KMS-11 (cell line): ENCODE measurements at regions not wholly inside any gene's neighbourhood (a gene's known extent, or its start where the extent isn't known, plus 50 kb on each side); places are given as distances from the start of the nearest gene placed in this dataset.

Source experiments
- H2AFZ ChIP-seq: fragments of 200-600 bp; sonication (generic); 2 replicates; pipeline ENCODE4 v1.6.1; 2016; ENCODE audit warnings: antibody characterized with exemption, mixed run types, low read depth
- H3K27ac ChIP-seq: fragments of 200-600 bp; sonication (generic); 2 replicates; pipeline ENCODE4 v1.6.1; 2016; ENCODE audit warnings: mild to moderate bottlenecking, mixed run types
- H3K27me3 ChIP-seq: fragments of 200-600 bp; sonication (generic); 2 replicates; pipeline ENCODE4 v1.6.1; 2017; ENCODE audit warnings: mild to moderate bottlenecking, low read depth, mixed run types, moderate library complexity; ENCODE audit not compliant: insufficient read depth
- H3K36me3 ChIP-seq: fragments of 200-600 bp; sonication (generic); 2 replicates; pipeline ENCODE4 v1.6.1; 2017; ENCODE audit warnings: mild to moderate bottlenecking, mixed run types; ENCODE audit not compliant: insufficient read depth
- H3K4me1 ChIP-seq: fragments of 200-600 bp; sonication (generic); 2 replicates; pipeline ENCODE4 v1.6.1; 2016; ENCODE audit warnings: mild to moderate bottlenecking, low read depth, mixed run types; ENCODE audit not compliant: poor library complexity, severe bottlenecking
- H3K4me2 ChIP-seq: fragments of 200-600 bp; sonication (generic); 2 replicates; pipeline ENCODE4 v1.7.0; 2016; ENCODE audit warnings: mild to moderate bottlenecking, mixed run types
- H3K4me3 ChIP-seq: fragments of 200-600 bp; sonication (generic); IDR thresholded peaks from 2 replicates; pipeline ENCODE4 v1.6.1; 2017; ENCODE audit warnings: low read depth, low read length, mixed read lengths; ENCODE audit not compliant: insufficient read depth
- H3K79me2 ChIP-seq: fragments of 200-600 bp; sonication (generic); 2 replicates; pipeline ENCODE4 v1.6.1; 2016; ENCODE audit warnings: low read depth, mixed run types; ENCODE audit not compliant: insufficient read depth
- H3K9ac ChIP-seq: fragments of 200-600 bp; sonication (generic); 2 replicates; pipeline ENCODE4 v1.6.1; 2016; ENCODE audit warnings: mild to moderate bottlenecking, mixed run types
- H4K20me1 ChIP-seq: fragments of 200-600 bp; sonication (generic); 2 replicates; pipeline ENCODE4 v1.6.1; 2016; ENCODE audit warnings: mild to moderate bottlenecking, mixed run types; ENCODE audit not compliant: insufficient read depth
- TF ChIP-seq, protein P1 (sequence below): fragments of 200-600 bp; sonication (generic); conservative IDR thresholded peaks from 2 replicates; pipeline ENCODE4 v1.6.1; 2017; ENCODE audit warnings: low read depth, mild to moderate bottlenecking, antibody characterized with exemption, low read length, moderate library complexity, mixed read lengths

DNA sequence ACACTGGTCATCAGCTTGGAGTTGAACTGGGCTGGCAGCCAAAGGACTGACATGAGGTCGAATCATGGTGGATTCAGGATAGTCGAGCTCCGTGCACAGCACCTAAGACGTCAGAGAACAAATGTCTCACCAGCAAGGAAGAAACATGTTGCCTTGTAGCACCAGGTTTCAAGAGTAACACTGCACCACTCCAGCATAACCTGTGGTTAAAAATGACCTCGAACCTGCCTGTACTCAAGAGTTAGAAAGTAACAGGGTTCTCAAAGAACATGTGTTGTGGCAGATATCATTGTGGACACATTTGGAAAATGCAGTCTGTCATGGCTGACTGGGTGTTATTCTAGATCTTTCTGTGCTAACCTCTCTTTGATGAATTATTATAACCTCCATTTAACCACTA, 511.6 kb downstream of the CDH26 start:
- H3K4me1 ChIP-seq = no peaks in the 10 kb centered on the region
- no peak overlapping the region for H3K4me3 ChIP-seq
- TF ChIP-seq, protein P1, sequence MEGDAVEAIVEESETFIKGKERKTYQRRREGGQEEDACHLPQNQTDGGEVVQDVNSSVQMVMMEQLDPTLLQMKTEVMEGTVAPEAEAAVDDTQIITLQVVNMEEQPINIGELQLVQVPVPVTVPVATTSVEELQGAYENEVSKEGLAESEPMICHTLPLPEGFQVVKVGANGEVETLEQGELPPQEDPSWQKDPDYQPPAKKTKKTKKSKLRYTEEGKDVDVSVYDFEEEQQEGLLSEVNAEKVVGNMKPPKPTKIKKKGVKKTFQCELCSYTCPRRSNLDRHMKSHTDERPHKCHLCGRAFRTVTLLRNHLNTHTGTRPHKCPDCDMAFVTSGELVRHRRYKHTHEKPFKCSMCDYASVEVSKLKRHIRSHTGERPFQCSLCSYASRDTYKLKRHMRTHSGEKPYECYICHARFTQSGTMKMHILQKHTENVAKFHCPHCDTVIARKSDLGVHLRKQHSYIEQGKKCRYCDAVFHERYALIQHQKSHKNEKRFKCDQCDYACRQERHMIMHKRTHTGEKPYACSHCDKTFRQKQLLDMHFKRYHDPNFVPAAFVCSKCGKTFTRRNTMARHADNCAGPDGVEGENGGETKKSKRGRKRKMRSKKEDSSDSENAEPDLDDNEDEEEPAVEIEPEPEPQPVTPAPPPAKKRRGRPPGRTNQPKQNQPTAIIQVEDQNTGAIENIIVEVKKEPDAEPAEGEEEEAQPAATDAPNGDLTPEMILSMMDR = no peak
- H3K9ac ChIP-seq = no peak overlapping the region
- H3K36me3 ChIP-seq = no peaks in the 10 kb centered on the region
- H3K79me2 ChIP-seq = no peaks in the 10 kb centered on the region
- H2AFZ ChIP-seq = no peak overlapping the region
- no peaks in the 10 kb centered on the region for H3K27me3 ChIP-seq
- H3K27ac ChIP-seq = no peak overlapping the region
- no peaks in the 10 kb centered on the region for H4K20me1 ChIP-seq
- no peak overlapping the region for H3K4me2 ChIP-seq

DNA sequence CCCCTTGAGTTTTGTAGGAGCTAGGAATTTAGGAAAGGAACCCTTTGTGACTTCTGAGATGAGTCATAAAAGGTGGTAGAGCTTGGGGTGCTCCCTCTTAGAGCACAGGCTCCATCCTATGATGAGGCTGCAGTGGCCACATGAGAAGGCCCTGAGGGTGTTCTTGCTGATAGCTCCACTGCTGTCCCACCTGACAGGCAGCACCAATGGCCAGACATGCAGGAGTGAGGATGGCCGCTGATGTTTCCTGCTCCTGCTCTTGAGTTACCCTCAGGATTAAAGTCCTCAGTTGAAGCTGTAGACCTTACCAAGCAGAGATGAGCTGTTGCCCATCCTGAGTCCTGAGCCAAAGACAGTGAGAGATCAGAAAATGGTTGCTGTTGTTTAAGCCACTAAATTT, 512.1 kb downstream of the CDH26 start:
- Histone ChIP-seq H3K36me3 (no peaks in the 10 kb centered on the region), H3K27me3 (no peaks in the 10 kb centered on the region), H3K4me2 (no peak overlapping the region), H3K9ac (no peak overlapping the region), H3K27ac (no peak overlapping the region), H4K20me1 (no peaks in the 10 kb centered on the region), H3K4me3 (no peak overlapping the region), H2AFZ (no peak overlapping the region), H3K4me1 (no peaks in the 10 kb centered on the region), H3K79me2 (no peaks in the 10 kb centered on the region)
- TF ChIP-seq, protein P1 = no peak

DNA sequence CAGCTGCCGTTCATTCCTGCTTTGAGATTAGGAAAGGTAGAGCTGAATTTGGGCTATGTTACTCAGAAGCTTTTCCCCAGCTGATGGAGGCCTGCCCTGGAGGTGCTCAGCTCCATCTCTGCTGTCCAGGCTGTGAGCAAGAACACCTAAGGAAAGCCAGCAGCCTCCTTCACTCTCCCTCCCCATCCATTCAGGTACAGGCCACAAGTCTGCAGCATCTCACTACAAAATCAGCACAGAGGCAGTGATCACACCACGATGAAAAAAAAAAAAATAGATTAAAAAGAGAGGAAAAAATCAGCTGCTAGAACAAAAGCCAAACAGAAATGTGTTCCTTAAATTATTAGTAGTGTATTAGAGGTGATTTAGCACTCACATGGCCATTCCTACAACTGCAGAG, 515.0 kb downstream of the CDH26 start:
- TF ChIP-seq, protein P1 = no peak
- no peaks in the 10 kb centered on the region for H3K79me2 ChIP-seq
- H2AFZ ChIP-seq = no peak overlapping the region
- H3K9ac ChIP-seq = no peak overlapping the region
- no peaks in the 10 kb centered on the region for H4K20me1 ChIP-seq
- no peak overlapping the region for H3K4me2 ChIP-seq
- H3K4me3 ChIP-seq = no peak overlapping the region
- no peaks in the 10 kb centered on the region for H3K4me1 ChIP-seq
- no peaks in the 10 kb centered on the region for H3K27me3 ChIP-seq
- H3K36me3 ChIP-seq = no peaks in the 10 kb centered on the region
- H3K27ac ChIP-seq = no peak overlapping the region

DNA sequence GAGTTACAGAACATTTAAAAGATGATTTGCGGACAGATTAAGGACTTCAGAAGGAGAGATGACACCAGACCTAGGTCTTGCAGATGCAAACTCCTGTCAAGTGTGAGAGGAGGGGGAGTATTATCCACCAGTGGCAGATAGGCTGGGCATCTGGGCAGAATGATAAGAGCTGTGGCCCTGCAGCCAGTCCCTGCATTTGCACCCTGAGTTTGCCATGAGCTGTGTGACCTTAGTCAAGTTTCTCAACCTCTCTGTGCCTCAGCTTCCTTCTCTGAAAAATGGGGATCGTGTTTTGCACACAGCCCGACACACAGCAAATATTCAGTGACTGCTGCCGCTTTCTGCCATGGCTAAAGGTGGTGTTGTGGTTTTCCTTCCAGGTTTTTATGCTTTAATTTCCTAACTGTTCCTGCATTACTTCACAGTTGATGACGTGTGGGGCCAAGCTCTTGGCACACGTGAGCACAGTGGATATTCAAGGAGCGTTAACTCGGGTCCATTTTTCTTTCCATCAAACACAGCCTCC, 516.2 kb downstream of the CDH26 start:
- H3K79me2 ChIP-seq = no peaks in the 10 kb centered on the region
- H3K4me3 ChIP-seq = no peak overlapping the region
- H3K9ac ChIP-seq = no peak overlapping the region
- TF ChIP-seq, protein P1 = no peak
- no peaks in the 10 kb centered on the region for H4K20me1 ChIP-seq
- H3K4me1 ChIP-seq = no peaks in the 10 kb centered on the region
- no peaks in the 10 kb centered on the region for H3K36me3 ChIP-seq
- no peak overlapping the region for H2AFZ ChIP-seq
- H3K4me2 ChIP-seq = no peak overlapping the region
- no peaks in the 10 kb centered on the region for H3K27me3 ChIP-seq
- no peak overlapping the region for H3K27ac ChIP-seq
